ENCODE measurements at regions not wholly inside any gene's neighbourhood (a gene's known extent, or its start where the extent isn't known, plus 50 kb on each side); places are given as distances from the start of the nearest gene placed in this dataset.
A peak's percentile ranks its signal among the peaks of the same experiment; 100 is the strongest.

DNA sequence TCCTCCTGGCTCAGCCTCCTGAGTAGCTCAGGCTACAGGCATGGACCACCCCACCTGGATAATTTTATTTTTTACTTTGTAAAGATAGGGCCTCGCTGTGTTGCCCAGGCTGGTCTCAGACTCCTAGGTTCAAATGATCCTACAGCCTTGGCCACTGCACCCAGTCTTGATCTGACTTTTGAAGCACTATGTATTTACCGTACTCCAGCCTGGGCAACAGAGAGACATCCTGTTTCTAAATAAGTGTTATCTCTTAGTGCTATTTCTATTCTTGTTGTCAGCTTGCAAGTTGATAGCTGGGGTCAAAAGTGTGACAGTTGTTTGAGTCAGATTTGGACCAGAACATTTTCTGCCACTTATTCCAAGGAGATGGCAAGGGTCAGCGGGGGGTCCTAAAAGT is 486.4 kb downstream of the NPIPA7 start:
- no peak for DNase-seq (ENCODE audit: low spot score)
- no peak overlapping the region for H3K9ac ChIP-seq (ENCODE audit: low read depth in 1 of 2, low read length in 2 of 2)
- TF ChIP-seq GABPA (IDR thresholded peaks at IDR 0.05 in 1 of 2, conservative IDR thresholded peaks at IDR 0.05 in 1 of 2) = no peak
- no peak for TF ChIP-seq HNF4A (conservative IDR thresholded peaks at IDR 0.05)
- peak; percentile 39 for TF ChIP-seq NR2F2 (IDR thresholded peaks at IDR 0.05)
- no peak for TF ChIP-seq EGR1 (IDR thresholded peaks at IDR 0.05; ENCODE audit: low read depth in 2 of 2)
- no peak for TF ChIP-seq SP1 (IDR thresholded peaks at IDR 0.05)
- H3K27me3 ChIP-seq (ENCODE audit: control insufficient read depth in 4 of 4, insufficient read depth in 4 of 4, low read length in 3 of 4) = peaks cover 0 to 6% (median 1%) of the 10 kb centered on the region in 4 donors
- no peaks in the 10 kb centered on the region for H3K4me1 ChIP-seq (ENCODE audit: control insufficient read depth in 4 of 4, insufficient read depth in 4 of 4, low read length in 3 of 4)
- H3K9me3 ChIP-seq (ENCODE audit: control insufficient read depth in 4 of 4, low read length in 3 of 4) = no peaks in the 10 kb centered on the region
- H3K4me3 ChIP-seq (ENCODE audit: low read depth in 1 of 3, low read length in 3 of 3) = no peak overlapping the region
- no peaks in the 10 kb centered on the region for H3K36me3 ChIP-seq (ENCODE audit: control insufficient read depth in 4 of 4, insufficient read depth in 3 of 4, low read depth in 1 of 4, low read length in 3 of 4)
- WGBS = 67% methylated on average over 3 of the region's 3 CpGs
- H3K27ac ChIP-seq (ENCODE audit: low read depth in 1 of 2, low read length in 2 of 2) = no peak overlapping the region

DNA sequence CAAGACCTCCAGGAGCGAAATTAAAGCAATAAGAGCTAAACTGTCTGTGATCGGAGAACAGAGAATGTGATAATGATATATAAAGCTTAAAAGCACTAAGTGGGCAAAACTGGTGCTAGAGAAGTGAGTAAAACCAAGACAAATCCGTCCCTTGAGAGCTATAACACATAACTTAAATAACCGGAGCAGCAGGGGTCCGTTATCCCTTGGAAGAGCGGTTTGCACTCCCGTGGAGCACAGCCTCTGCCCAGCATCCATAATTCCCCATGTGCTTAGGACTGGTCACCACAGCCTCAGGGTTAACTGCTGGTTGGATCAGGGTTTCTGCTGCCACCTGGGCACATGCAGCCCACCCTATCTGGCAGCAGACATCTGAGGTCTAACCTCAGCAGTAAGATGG is 489.0 kb downstream of the NPIPA7 start:
- Histone ChIP-seq H3K9ac (ENCODE audit: low read depth in 1 of 2, low read length in 2 of 2) (no peak overlapping the region), H3K27me3 (ENCODE audit: control insufficient read depth in 4 of 4, insufficient read depth in 4 of 4, low read length in 3 of 4) (peaks cover 0 to 6% (median 1%) of the 10 kb centered on the region in 4 donors), H3K36me3 (ENCODE audit: control insufficient read depth in 4 of 4, insufficient read depth in 3 of 4, low read depth in 1 of 4, low read length in 3 of 4) (no peaks in the 10 kb centered on the region), H3K27ac (ENCODE audit: low read depth in 1 of 2, low read length in 2 of 2) (no peak overlapping the region), H3K9me3 (ENCODE audit: control insufficient read depth in 4 of 4, low read length in 3 of 4) (no peaks in the 10 kb centered on the region), H3K4me1 (ENCODE audit: control insufficient read depth in 4 of 4, insufficient read depth in 4 of 4, low read length in 3 of 4) (no peaks in the 10 kb centered on the region), H3K4me3 (ENCODE audit: low read depth in 1 of 3, low read length in 3 of 3) (no peak overlapping the region)
- DNase-seq (ENCODE audit: low spot score) = no peak
- TF ChIP-seq RAD21 (IDR thresholded peaks at IDR 0.05) (no peak), YY1 (IDR thresholded peaks at IDR 0.05) (no peak), EGR1 (IDR thresholded peaks at IDR 0.05; ENCODE audit: low read depth in 2 of 2) (no peak), GABPA (IDR thresholded peaks at IDR 0.05 in 1 of 2, conservative IDR thresholded peaks at IDR 0.05 in 1 of 2) (no peak), NR2F2 (IDR thresholded peaks at IDR 0.05) (no peak), JUND (IDR thresholded peaks at IDR 0.05) (no peak), FOXA2 (IDR thresholded peaks at IDR 0.05) (no peak), HNF4G (IDR thresholded peaks at IDR 0.05) (no peak)
- TF ChIP-seq, protein P1, sequence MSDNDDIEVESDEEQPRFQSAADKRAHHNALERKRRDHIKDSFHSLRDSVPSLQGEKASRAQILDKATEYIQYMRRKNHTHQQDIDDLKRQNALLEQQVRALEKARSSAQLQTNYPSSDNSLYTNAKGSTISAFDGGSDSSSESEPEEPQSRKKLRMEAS (IDR thresholded peaks at IDR 0.05) = no peak
- TF ChIP-seq, protein P2, sequence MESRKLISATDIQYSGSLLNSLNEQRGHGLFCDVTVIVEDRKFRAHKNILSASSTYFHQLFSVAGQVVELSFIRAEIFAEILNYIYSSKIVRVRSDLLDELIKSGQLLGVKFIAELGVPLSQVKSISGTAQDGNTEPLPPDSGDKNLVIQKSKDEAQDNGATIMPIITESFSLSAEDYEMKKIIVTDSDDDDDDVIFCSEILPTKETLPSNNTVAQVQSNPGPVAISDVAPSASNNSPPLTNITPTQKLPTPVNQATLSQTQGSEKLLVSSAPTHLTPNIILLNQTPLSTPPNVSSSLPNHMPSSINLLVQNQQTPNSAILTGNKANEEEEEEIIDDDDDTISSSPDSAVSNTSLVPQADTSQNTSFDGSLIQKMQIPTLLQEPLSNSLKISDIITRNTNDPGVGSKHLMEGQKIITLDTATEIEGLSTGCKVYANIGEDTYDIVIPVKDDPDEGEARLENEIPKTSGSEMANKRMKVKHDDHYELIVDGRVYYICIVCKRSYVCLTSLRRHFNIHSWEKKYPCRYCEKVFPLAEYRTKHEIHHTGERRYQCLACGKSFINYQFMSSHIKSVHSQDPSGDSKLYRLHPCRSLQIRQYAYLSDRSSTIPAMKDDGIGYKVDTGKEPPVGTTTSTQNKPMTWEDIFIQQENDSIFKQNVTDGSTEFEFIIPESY (IDR thresholded peaks at IDR 0.05) = no peak
- TF ChIP-seq, protein P3, sequence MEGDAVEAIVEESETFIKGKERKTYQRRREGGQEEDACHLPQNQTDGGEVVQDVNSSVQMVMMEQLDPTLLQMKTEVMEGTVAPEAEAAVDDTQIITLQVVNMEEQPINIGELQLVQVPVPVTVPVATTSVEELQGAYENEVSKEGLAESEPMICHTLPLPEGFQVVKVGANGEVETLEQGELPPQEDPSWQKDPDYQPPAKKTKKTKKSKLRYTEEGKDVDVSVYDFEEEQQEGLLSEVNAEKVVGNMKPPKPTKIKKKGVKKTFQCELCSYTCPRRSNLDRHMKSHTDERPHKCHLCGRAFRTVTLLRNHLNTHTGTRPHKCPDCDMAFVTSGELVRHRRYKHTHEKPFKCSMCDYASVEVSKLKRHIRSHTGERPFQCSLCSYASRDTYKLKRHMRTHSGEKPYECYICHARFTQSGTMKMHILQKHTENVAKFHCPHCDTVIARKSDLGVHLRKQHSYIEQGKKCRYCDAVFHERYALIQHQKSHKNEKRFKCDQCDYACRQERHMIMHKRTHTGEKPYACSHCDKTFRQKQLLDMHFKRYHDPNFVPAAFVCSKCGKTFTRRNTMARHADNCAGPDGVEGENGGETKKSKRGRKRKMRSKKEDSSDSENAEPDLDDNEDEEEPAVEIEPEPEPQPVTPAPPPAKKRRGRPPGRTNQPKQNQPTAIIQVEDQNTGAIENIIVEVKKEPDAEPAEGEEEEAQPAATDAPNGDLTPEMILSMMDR (IDR thresholded peaks at IDR 0.05; ENCODE audit: low read depth, low read length, missing input control) = no peak
- WGBS = 55% methylated on average over 7 of the region's 7 CpGs

DNA sequence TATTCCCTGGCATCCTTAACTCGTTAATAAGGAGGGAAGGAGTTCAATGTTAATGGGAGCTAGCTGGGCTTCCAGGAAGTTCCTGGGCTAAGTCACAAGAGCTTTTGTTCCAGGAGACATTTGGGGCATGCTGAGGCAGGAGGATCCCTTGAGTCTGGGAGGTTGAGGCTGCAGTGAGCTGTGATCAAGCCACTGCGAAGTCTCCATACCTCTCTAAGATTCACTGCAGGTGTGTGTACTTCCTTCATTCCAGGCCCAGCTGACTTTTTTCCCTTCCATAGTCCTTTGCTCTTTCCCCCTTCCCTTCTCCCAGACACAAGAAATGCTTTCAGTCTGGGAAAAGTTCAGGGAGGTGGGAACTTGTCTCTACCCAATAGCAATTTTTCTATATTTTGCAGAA is 489.8 kb downstream of the NPIPA7 start:
- Histone ChIP-seq H3K4me3 (ENCODE audit: low read depth in 1 of 3, low read length in 3 of 3) (no peak overlapping the region), H3K4me1 (ENCODE audit: control insufficient read depth in 4 of 4, insufficient read depth in 4 of 4, low read length in 3 of 4) (no peaks in the 10 kb centered on the region), H3K9ac (ENCODE audit: low read depth in 1 of 2, low read length in 2 of 2) (no peak overlapping the region), H3K27me3 (ENCODE audit: control insufficient read depth in 4 of 4, insufficient read depth in 4 of 4, low read length in 3 of 4) (peaks cover 0 to 6% (median 2%) of the 10 kb centered on the region in 4 donors), H3K9me3 (ENCODE audit: control insufficient read depth in 4 of 4, low read length in 3 of 4) (no peaks in the 10 kb centered on the region), H3K36me3 (ENCODE audit: control insufficient read depth in 4 of 4, insufficient read depth in 3 of 4, low read depth in 1 of 4, low read length in 3 of 4) (no peaks in the 10 kb centered on the region), H3K27ac (ENCODE audit: low read depth in 1 of 2, low read length in 2 of 2) (no peak overlapping the region)
- WGBS = 46% methylated on average over 2 of the region's 2 CpGs
- TF ChIP-seq, protein P2 (IDR thresholded peaks at IDR 0.05) = no peak
- no peak for TF ChIP-seq RXRA (IDR thresholded peaks at IDR 0.05)
- no peak for TF ChIP-seq SP1 (IDR thresholded peaks at IDR 0.05)
- no peak for TF ChIP-seq FOXA1 (IDR thresholded peaks at IDR 0.05)
- no peak for TF ChIP-seq HNF4A (conservative IDR thresholded peaks at IDR 0.05)
- TF ChIP-seq NR2F2 (IDR thresholded peaks at IDR 0.05) = no peak
- TF ChIP-seq FOXA2 (IDR thresholded peaks at IDR 0.05) = no peak
- TF ChIP-seq GABPA (IDR thresholded peaks at IDR 0.05 in 1 of 2, conservative IDR thresholded peaks at IDR 0.05 in 1 of 2) = no peak
- TF ChIP-seq, protein P3 (IDR thresholded peaks at IDR 0.05; ENCODE audit: low read depth, low read length, missing input control) = no peak
- TF ChIP-seq HNF4G (IDR thresholded peaks at IDR 0.05) = no peak
- no peak for TF ChIP-seq YY1 (IDR thresholded peaks at IDR 0.05)
- DNase-seq (ENCODE audit: low spot score) = no peak

Data from liver (tissue), 8 donors.